ENCODE measurements at regions not wholly inside any gene's neighbourhood (a gene's known extent, or its start where the extent isn't known, plus 50 kb on each side); places are given as distances from the start of the nearest gene placed in this dataset.

- peak; percentile 83 to 96 (median 93) for DNase-seq
- H3K27me3 ChIP-seq (replicated peaks in 2 of 5; ENCODE audit: control insufficient read depth in 4 of 5, insufficient read depth in 5 of 5, low read length in 4 of 5), result no peaks in the 10 kb centered on the region
- H3K9me3 ChIP-seq (ENCODE audit: control extremely low read depth in 1 of 5, control insufficient read depth in 4 of 5, insufficient read depth in 2 of 5, low read depth in 1 of 5, low read length in 4 of 5), result peaks cover 0 to 1% (median 0%) of the 10 kb centered on the region in 5 experiments
- ChIA-PET CTCF (interaction anchor here (1.1 kb wide), 1 partner anchor 28 kb away, joined by 3 read pairs; no protein-coding TSS in a partner anchor), POLR2A (no interaction called here)
- H3K36me3 ChIP-seq (ENCODE audit: control insufficient read depth in 4 of 4, insufficient read depth in 4 of 4, low read length in 3 of 4), result no peaks in the 10 kb centered on the region
- H3K4me3 ChIP-seq (ENCODE audit: control insufficient read depth in 1 of 7, extremely low read depth in 1 of 7, insufficient read depth in 4 of 7, low read depth in 2 of 7, low read length in 6 of 7), result peak overlapping the region in 1 of 7 experiments; percentile 17
- H3K4me1 ChIP-seq (ENCODE audit: control extremely low read depth in 1 of 4, control insufficient read depth in 4 of 4, insufficient read depth in 4 of 4, low read length in 3 of 4), result peaks cover 0 to 10% (median 5%) of the 10 kb centered on the region in 4 experiments
- peak overlapping the region; percentile 46 to 69 for H3K27ac ChIP-seq (ENCODE audit: insufficient read depth in 1 of 2, low read depth in 1 of 2, low read length in 2 of 2, poor library complexity in 1 of 2, severe bottlenecking in 2 of 2)
Measured at GRCh38 chr14:42884100-42884499, 1277.4 kb downstream of the LRFN5 start.

GRCh38 chr14:42877716-42878115 lies 1271.0 kb downstream of the LRFN5 start:
- Histone ChIP-seq H3K4me1 (ENCODE audit: control extremely low read depth in 1 of 4, control insufficient read depth in 4 of 4, insufficient read depth in 4 of 4, low read length in 3 of 4) (no peaks in the 10 kb centered on the region), H3K36me3 (ENCODE audit: control insufficient read depth in 4 of 4, insufficient read depth in 4 of 4, low read length in 3 of 4) (no peaks in the 10 kb centered on the region), H3K4me3 (ENCODE audit: control insufficient read depth in 1 of 7, extremely low read depth in 1 of 7, insufficient read depth in 4 of 7, low read depth in 2 of 7, low read length in 6 of 7) (no peak overlapping the region), H3K27ac (ENCODE audit: insufficient read depth in 1 of 2, low read depth in 1 of 2, low read length in 2 of 2, poor library complexity in 1 of 2, severe bottlenecking in 2 of 2) (no peak overlapping the region), H3K9me3 (ENCODE audit: control extremely low read depth in 1 of 5, control insufficient read depth in 4 of 5, insufficient read depth in 2 of 5, low read depth in 1 of 5, low read length in 4 of 5) (no peaks in the 10 kb centered on the region), H3K27me3 (replicated peaks in 2 of 5; ENCODE audit: control insufficient read depth in 4 of 5, insufficient read depth in 5 of 5, low read length in 4 of 5) (no peaks in the 10 kb centered on the region)
- ChIA-PET POLR2A (no interaction called here), CTCF (no interaction called here)
- no peak for DNase-seq
- no CpG with 5 or more reads among the region's 1 CpG for WGBS (ENCODE audit: insufficient coverage)

- Histone ChIP-seq H3K4me3 (ENCODE audit: control insufficient read depth in 1 of 7, extremely low read depth in 1 of 7, insufficient read depth in 4 of 7, low read depth in 2 of 7, low read length in 6 of 7) (no peak overlapping the region), H3K9me3 (ENCODE audit: control extremely low read depth in 1 of 5, control insufficient read depth in 4 of 5, insufficient read depth in 2 of 5, low read depth in 1 of 5, low read length in 4 of 5) (no peaks in the 10 kb centered on the region), H3K27ac (ENCODE audit: insufficient read depth in 1 of 2, low read depth in 1 of 2, low read length in 2 of 2, poor library complexity in 1 of 2, severe bottlenecking in 2 of 2) (no peak overlapping the region), H3K4me1 (ENCODE audit: control extremely low read depth in 1 of 4, control insufficient read depth in 4 of 4, insufficient read depth in 4 of 4, low read length in 3 of 4) (no peaks in the 10 kb centered on the region), H3K27me3 (replicated peaks in 2 of 5; ENCODE audit: control insufficient read depth in 4 of 5, insufficient read depth in 5 of 5, low read length in 4 of 5) (no peaks in the 10 kb centered on the region), H3K36me3 (ENCODE audit: control insufficient read depth in 4 of 4, insufficient read depth in 4 of 4, low read length in 3 of 4) (no peaks in the 10 kb centered on the region)
- DNase-seq, result no peak
- ChIA-PET CTCF (interaction anchor here (1.6 kb wide), 1 partner anchor 20 kb away, joined by 3 read pairs; no protein-coding TSS in a partner anchor), POLR2A (no interaction called here)
- 98% methylated on average over 3 of the region's 3 CpGs for WGBS (ENCODE audit: insufficient coverage)
Measured at GRCh38 chr14:42872786-42873185, 1266.1 kb downstream of the LRFN5 start.

GRCh38 chr14:42869681-42870080 lies 1263.0 kb downstream of the LRFN5 start:
- Histone ChIP-seq H3K27ac (ENCODE audit: insufficient read depth in 1 of 2, low read depth in 1 of 2, low read length in 2 of 2, poor library complexity in 1 of 2, severe bottlenecking in 2 of 2) (no peak overlapping the region), H3K27me3 (replicated peaks in 2 of 5; ENCODE audit: control insufficient read depth in 4 of 5, insufficient read depth in 5 of 5, low read length in 4 of 5) (no peaks in the 10 kb centered on the region), H3K36me3 (ENCODE audit: control insufficient read depth in 4 of 4, insufficient read depth in 4 of 4, low read length in 3 of 4) (no peaks in the 10 kb centered on the region), H3K4me3 (ENCODE audit: control insufficient read depth in 1 of 7, extremely low read depth in 1 of 7, insufficient read depth in 4 of 7, low read depth in 2 of 7, low read length in 6 of 7) (no peak overlapping the region), H3K4me1 (ENCODE audit: control extremely low read depth in 1 of 4, control insufficient read depth in 4 of 4, insufficient read depth in 4 of 4, low read length in 3 of 4) (no peaks in the 10 kb centered on the region), H3K9me3 (ENCODE audit: control extremely low read depth in 1 of 5, control insufficient read depth in 4 of 5, insufficient read depth in 2 of 5, low read depth in 1 of 5, low read length in 4 of 5) (no peaks in the 10 kb centered on the region)
- ChIA-PET POLR2A (no interaction called here), CTCF (no interaction called here)
- 100% methylated on average over 1 of the region's 1 CpG for WGBS (ENCODE audit: insufficient coverage)
- no peak for DNase-seq

GRCh38 chr14:42862114-42862513 lies 1255.4 kb downstream of the LRFN5 start:
- no peaks in the 10 kb centered on the region for H3K27me3 ChIP-seq (replicated peaks in 2 of 5; ENCODE audit: control insufficient read depth in 4 of 5, insufficient read depth in 5 of 5, low read length in 4 of 5)
- H3K9me3 ChIP-seq (ENCODE audit: control extremely low read depth in 1 of 5, control insufficient read depth in 4 of 5, insufficient read depth in 2 of 5, low read depth in 1 of 5, low read length in 4 of 5), result no peaks in the 10 kb centered on the region
- WGBS (ENCODE audit: insufficient coverage), result 100% methylated on average over 1 of the region's 3 CpGs
- DNase-seq, result no peak
- no peak overlapping the region for H3K27ac ChIP-seq (ENCODE audit: insufficient read depth in 1 of 2, low read depth in 1 of 2, low read length in 2 of 2, poor library complexity in 1 of 2, severe bottlenecking in 2 of 2)
- H3K4me3 ChIP-seq (ENCODE audit: control insufficient read depth in 1 of 7, extremely low read depth in 1 of 7, insufficient read depth in 4 of 7, low read depth in 2 of 7, low read length in 6 of 7), result no peak overlapping the region
- ChIA-PET POLR2A (no interaction called here), CTCF (no interaction called here)
- no peaks in the 10 kb centered on the region for H3K36me3 ChIP-seq (ENCODE audit: control insufficient read depth in 4 of 4, insufficient read depth in 4 of 4, low read length in 3 of 4)
- H3K4me1 ChIP-seq (ENCODE audit: control extremely low read depth in 1 of 4, control insufficient read depth in 4 of 4, insufficient read depth in 4 of 4, low read length in 3 of 4), result no peaks in the 10 kb centered on the region

GRCh38 chr14:42860371-42860770 lies 1253.7 kb downstream of the LRFN5 start:
- no peaks in the 10 kb centered on the region for H3K27me3 ChIP-seq (replicated peaks in 2 of 5; ENCODE audit: control insufficient read depth in 4 of 5, insufficient read depth in 5 of 5, low read length in 4 of 5)
- no peak overlapping the region for H3K27ac ChIP-seq (ENCODE audit: insufficient read depth in 1 of 2, low read depth in 1 of 2, low read length in 2 of 2, poor library complexity in 1 of 2, severe bottlenecking in 2 of 2)
- POLR2A ChIA-PET, result no interaction called here
- WGBS (ENCODE audit: insufficient coverage), result no CpG with 5 or more reads among the region's 1 CpG
- DNase-seq, result no peak
- no peak overlapping the region for H3K4me3 ChIP-seq (ENCODE audit: control insufficient read depth in 1 of 7, extremely low read depth in 1 of 7, insufficient read depth in 4 of 7, low read depth in 2 of 7, low read length in 6 of 7)
- no peaks in the 10 kb centered on the region for H3K9me3 ChIP-seq (ENCODE audit: control extremely low read depth in 1 of 5, control insufficient read depth in 4 of 5, insufficient read depth in 2 of 5, low read depth in 1 of 5, low read length in 4 of 5)
- H3K4me1 ChIP-seq (ENCODE audit: control extremely low read depth in 1 of 4, control insufficient read depth in 4 of 4, insufficient read depth in 4 of 4, low read length in 3 of 4), result no peaks in the 10 kb centered on the region
- no peaks in the 10 kb centered on the region for H3K36me3 ChIP-seq (ENCODE audit: control insufficient read depth in 4 of 4, insufficient read depth in 4 of 4, low read length in 3 of 4)
- CTCF ChIA-PET, result no interaction called here

- H3K27me3 ChIP-seq (replicated peaks in 2 of 5; ENCODE audit: control insufficient read depth in 4 of 5, insufficient read depth in 5 of 5, low read length in 4 of 5), result no peaks in the 10 kb centered on the region
- H3K4me1 ChIP-seq (ENCODE audit: control extremely low read depth in 1 of 4, control insufficient read depth in 4 of 4, insufficient read depth in 4 of 4, low read length in 3 of 4), result no peaks in the 10 kb centered on the region
- WGBS (ENCODE audit: insufficient coverage), result 100% methylated on average over 1 of the region's 1 CpG
- CTCF ChIA-PET, result no interaction called here
- no peaks in the 10 kb centered on the region for H3K36me3 ChIP-seq (ENCODE audit: control insufficient read depth in 4 of 4, insufficient read depth in 4 of 4, low read length in 3 of 4)
- no peak for DNase-seq
- no peaks in the 10 kb centered on the region for H3K9me3 ChIP-seq (ENCODE audit: control extremely low read depth in 1 of 5, control insufficient read depth in 4 of 5, insufficient read depth in 2 of 5, low read depth in 1 of 5, low read length in 4 of 5)
- no peak overlapping the region for H3K27ac ChIP-seq (ENCODE audit: insufficient read depth in 1 of 2, low read depth in 1 of 2, low read length in 2 of 2, poor library complexity in 1 of 2, severe bottlenecking in 2 of 2)
- POLR2A ChIA-PET, result no interaction called here
- H3K4me3 ChIP-seq (ENCODE audit: control insufficient read depth in 1 of 7, extremely low read depth in 1 of 7, insufficient read depth in 4 of 7, low read depth in 2 of 7, low read length in 6 of 7), result no peak overlapping the region
Measured at GRCh38 chr14:42856106-42856505, 1249.4 kb downstream of the LRFN5 start.

All from common myeloid progenitor, CD34-positive (primary cell).